ENCODE measurements at regions not wholly inside any gene's neighbourhood (a gene's known extent, or its start where the extent isn't known, plus 50 kb on each side); places are given as distances from the start of the nearest gene placed in this dataset.

DNA sequence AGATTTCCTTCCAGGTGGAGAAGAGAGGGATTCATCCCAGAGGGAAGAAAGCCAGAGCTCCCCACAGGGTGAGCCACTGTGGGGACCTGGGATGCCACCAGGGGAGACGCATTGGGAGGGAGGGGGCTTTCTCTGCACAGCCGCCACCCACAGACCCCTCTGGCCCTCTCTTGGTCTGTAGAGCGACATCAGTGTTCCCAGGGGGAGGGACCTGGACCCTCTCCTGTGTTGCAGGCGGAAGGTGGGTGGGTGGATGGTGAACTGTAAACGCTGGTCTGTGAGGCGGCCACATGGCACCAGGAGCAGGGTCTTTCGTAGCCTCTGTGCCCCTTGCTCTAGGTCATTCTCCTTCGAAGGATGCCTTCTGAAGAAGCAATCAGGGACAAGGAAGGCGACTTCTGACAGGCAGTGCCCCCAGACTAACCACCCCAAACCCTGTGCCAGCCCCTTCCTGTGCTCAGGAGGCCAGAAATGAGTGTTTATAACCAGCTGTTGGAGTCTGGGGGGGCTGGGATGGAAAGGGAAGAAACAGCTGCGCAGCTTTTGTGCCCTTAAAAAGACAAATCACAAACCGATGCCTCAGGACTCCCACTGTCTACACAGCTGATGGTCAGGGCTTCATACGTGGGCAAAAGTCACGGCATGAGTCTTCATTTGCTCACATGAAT lies 121.4 kb upstream of the ZBTB40 start:
- H3K4me1 ChIP-seq = no peaks in the 10 kb centered on the region
- H3K36me3 ChIP-seq = no peaks in the 10 kb centered on the region
- no peaks in the 10 kb centered on the region for H3K27me3 ChIP-seq
- no peak for TF ChIP-seq POLR2A (IDR thresholded peaks at IDR 0.05)
- no peak overlapping the region for H3K4me3 ChIP-seq
- peak in 1 of 2 donors; percentile 12 for DNase-seq (ENCODE audit: low spot score in 2 of 2)
- intact Hi-C loops (cut with DNase I; ENCODE audit: low total_unique reads) = no loop called here
- H3K27ac ChIP-seq = no peak overlapping the region
- H3K9me3 ChIP-seq = no peaks in the 10 kb centered on the region

DNA sequence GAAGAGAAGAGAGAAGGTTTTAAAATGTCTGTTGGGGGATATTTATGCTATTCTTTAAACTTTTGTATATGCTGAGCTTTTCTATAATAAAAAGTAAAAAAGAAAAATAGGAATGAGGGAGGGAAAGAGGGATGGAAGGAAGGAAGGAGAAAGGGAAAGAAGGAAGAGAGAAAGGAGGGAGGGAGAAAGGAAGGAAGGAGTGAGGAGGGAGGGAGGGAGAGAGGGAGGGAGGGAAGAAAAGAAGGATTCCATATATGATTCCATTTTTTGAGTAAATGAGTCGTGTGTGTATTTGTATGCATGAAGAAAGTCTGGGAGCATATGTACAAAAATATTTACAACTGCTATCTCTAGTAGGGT lies 120.9 kb upstream of the ZBTB40 start:
- no peak overlapping the region for H3K4me3 ChIP-seq
- H3K4me1 ChIP-seq = no peaks in the 10 kb centered on the region
- DNase-seq (ENCODE audit: low spot score in 2 of 2) = no peak
- H3K9me3 ChIP-seq = no peaks in the 10 kb centered on the region
- no peak overlapping the region for H3K27ac ChIP-seq
- no peaks in the 10 kb centered on the region for H3K36me3 ChIP-seq
- intact Hi-C loops (cut with DNase I; ENCODE audit: low total_unique reads) = no loop called here
- TF ChIP-seq, protein P1, sequence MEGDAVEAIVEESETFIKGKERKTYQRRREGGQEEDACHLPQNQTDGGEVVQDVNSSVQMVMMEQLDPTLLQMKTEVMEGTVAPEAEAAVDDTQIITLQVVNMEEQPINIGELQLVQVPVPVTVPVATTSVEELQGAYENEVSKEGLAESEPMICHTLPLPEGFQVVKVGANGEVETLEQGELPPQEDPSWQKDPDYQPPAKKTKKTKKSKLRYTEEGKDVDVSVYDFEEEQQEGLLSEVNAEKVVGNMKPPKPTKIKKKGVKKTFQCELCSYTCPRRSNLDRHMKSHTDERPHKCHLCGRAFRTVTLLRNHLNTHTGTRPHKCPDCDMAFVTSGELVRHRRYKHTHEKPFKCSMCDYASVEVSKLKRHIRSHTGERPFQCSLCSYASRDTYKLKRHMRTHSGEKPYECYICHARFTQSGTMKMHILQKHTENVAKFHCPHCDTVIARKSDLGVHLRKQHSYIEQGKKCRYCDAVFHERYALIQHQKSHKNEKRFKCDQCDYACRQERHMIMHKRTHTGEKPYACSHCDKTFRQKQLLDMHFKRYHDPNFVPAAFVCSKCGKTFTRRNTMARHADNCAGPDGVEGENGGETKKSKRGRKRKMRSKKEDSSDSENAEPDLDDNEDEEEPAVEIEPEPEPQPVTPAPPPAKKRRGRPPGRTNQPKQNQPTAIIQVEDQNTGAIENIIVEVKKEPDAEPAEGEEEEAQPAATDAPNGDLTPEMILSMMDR (IDR thresholded peaks at IDR 0.05) = no peak
- TF ChIP-seq POLR2A (IDR thresholded peaks at IDR 0.05) = no peak
- TF ChIP-seq POLR2AphosphoS5 (IDR thresholded peaks at IDR 0.05) = no peak
- no peaks in the 10 kb centered on the region for H3K27me3 ChIP-seq

DNA sequence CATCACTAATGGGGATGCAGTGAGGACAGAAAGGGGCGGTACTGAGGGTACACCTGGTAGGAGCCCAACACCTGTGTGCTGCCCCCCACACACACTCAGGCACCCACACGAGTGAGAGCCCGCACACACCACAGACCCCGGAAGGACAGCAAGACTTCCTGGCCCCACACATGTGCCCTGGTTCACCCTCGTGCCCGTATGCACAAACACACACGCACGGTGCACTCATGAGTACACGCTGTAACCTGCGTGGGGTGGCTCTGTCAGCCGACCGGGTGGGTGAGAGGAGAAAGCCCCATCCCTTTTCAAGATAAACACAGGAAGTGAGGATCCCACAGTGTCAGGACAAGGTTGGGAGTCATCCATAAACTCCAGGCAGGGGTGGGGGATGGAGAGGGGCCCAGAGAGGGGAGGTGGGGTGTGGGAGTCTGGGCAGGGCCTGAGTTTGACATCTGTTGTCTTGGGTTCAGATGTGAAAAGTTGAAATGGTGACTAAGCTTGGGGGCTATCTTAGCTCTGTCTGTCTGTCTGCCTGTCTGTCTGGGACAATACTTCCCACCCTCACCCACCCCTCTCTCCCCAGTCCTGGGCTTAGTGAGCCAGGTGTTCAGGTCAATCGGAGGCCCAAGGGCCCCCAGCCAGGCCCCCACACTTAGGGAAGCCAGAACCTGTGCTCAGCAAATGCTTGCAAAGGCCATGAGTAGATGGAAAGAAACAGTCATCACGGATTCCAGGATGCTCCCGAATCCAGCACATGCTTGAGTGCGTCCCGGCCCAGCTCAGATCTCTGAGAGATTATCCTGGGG lies 119.8 kb upstream of the ZBTB40 start:
- H3K9me3 ChIP-seq = no peaks in the 10 kb centered on the region
- H3K4me1 ChIP-seq = no peaks in the 10 kb centered on the region
- H3K36me3 ChIP-seq = no peaks in the 10 kb centered on the region
- peak overlapping the region in 1 of 2 donors; percentile 52 for H3K27ac ChIP-seq
- DNase-seq (ENCODE audit: low spot score in 2 of 2) = no peak
- TF ChIP-seq POLR2A (IDR thresholded peaks at IDR 0.05) (no peak), POLR2AphosphoS5 (IDR thresholded peaks at IDR 0.05) (no peak)
- TF ChIP-seq, protein P1 (IDR thresholded peaks at IDR 0.05) = no peak
- H3K27me3 ChIP-seq = no peaks in the 10 kb centered on the region
- no peak overlapping the region for H3K4me3 ChIP-seq
- intact Hi-C loops (cut with DNase I; ENCODE audit: low total_unique reads) = no loop called here

DNA sequence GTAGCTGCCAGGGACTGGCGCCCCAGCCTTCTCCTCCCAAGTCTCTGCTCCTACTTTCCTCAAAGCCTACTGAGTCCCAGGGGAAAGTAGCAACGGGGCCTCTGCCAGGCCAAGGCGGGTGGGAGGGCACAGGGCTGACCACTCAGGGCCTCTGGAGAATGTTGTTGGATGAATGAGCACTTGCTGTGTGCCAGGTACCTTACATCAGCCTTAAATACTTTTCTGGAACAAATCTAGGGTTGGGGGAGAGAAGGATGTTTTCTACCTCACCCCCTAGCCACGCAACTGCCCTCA lies 119.3 kb upstream of the ZBTB40 start:
- Histone ChIP-seq H3K4me1 (no peaks in the 10 kb centered on the region), H3K27ac (peak overlapping the region in 1 of 2 donors; percentile 52), H3K9me3 (no peaks in the 10 kb centered on the region), H3K36me3 (no peaks in the 10 kb centered on the region), H3K4me3 (no peak overlapping the region), H3K27me3 (no peaks in the 10 kb centered on the region)
- intact Hi-C loops (cut with DNase I; ENCODE audit: low total_unique reads) = no loop called here
- no peak for DNase-seq (ENCODE audit: low spot score in 2 of 2)
- TF ChIP-seq, protein P1 (IDR thresholded peaks at IDR 0.05) = no peak
- TF ChIP-seq POLR2A (IDR thresholded peaks at IDR 0.05) = no peak
- no peak for TF ChIP-seq POLR2AphosphoS5 (IDR thresholded peaks at IDR 0.05)

DNA sequence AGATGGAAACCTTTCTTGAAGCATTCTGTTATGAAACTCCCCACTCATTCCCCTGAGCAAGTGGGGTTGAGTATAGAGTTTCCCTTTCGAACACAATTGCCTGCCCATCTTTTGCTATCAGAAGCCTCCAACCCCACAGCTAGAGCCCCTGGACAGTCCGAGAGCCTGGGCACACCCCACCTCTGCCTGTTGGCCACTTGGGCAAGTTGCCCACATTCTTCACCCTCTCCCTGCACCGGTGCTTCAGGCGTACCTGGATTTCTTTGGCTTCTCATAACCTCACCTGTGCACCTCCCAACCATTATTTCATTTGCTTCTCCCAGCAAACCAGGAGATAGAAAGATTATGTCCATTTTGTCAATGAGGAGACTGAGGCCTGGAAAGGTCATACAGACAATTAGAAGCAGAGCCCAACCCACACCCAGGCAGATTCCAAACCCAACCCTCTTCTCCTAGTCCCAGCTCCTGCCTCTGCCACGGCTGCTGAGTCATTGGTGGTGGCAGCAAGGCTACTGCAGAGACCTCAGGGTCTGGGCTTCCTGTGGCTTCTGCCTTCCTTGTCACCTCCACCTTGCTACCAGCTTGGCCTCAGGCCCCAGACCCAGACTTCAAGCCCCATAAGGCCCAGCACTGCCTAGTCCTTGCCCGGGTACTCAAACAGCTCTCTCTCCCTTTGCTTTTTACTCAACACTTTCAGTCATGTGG lies 118.7 kb upstream of the ZBTB40 start:
- Histone ChIP-seq H3K27ac (no peak overlapping the region), H3K9me3 (no peaks in the 10 kb centered on the region), H3K36me3 (no peaks in the 10 kb centered on the region), H3K4me1 (no peaks in the 10 kb centered on the region), H3K4me3 (no peak overlapping the region), H3K27me3 (no peaks in the 10 kb centered on the region)
- intact Hi-C loops (cut with DNase I; ENCODE audit: low total_unique reads) = no loop called here
- TF ChIP-seq POLR2AphosphoS5 (IDR thresholded peaks at IDR 0.05) (no peak), POLR2A (IDR thresholded peaks at IDR 0.05) (no peak)
- TF ChIP-seq, protein P1 (IDR thresholded peaks at IDR 0.05) = no peak
- no peak for DNase-seq (ENCODE audit: low spot score in 2 of 2)
